ENCODE measurements at regions not wholly inside any gene's neighbourhood (a gene's known extent, or its start where the extent isn't known, plus 50 kb on each side); places are given as distances from the start of the nearest gene placed in this dataset.

DNA sequence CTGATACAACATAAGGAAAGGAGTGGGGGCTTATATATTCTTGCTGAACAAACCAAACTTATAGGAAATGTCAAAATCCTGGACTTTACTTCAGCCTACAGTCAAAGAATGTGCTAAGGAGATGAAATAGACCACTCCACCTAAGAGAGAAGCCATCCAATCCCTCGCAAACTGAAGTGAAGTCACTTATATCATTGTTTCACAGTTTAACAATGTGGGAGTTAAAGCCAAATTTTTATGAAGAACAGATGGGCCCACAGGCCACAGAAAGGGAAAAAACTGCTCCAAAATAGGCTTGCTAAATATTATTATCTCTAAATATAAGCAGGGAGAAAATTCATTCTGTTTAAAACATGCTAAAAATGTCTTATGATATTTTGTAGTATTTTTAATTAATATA, 233.3 kb downstream of the GAS1 start:
- TF ChIP-seq CTCF (IDR thresholded peaks at IDR 0.05; ENCODE audit: insufficient read depth, low read depth, low read length, missing control alignments): no peak
- no peak for DNase-seq (ENCODE audit: low read depth)

DNA sequence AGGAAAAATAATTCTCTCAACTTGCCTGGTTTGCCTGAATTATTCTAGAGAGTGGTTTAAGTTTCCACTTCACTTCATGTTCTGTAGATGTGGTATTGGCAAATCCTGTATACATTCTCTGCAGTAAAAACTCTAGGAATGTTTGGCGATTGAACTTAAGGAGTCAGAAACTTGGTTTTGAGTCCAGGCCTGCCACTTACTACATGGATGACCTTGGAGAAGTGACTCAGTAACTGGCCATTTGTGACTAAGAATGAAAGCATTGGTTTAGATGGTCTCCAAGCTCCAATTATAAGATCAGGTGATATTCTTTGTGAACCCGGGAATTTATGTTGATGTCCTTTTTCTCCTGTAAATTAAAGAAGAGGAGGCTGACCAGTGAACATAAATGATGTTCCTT, 233.8 kb downstream of the GAS1 start:
- no peak for DNase-seq (ENCODE audit: low read depth)
- no peak overlapping the region for H3K4me3 ChIP-seq (ENCODE audit: low read length)
- no peak for TF ChIP-seq CTCF (IDR thresholded peaks at IDR 0.05; ENCODE audit: insufficient read depth, low read depth, low read length, missing control alignments)

More for the DNA sequence above, 233.3 kb downstream of the GAS1 start:
- no peak overlapping the region for H3K4me3 ChIP-seq (ENCODE audit: low read length)

- TF ChIP-seq CTCF (IDR thresholded peaks at IDR 0.05; ENCODE audit: insufficient read depth, low read depth, low read length, missing control alignments): no peak
- no peak for DNase-seq (ENCODE audit: low read depth)
- no peak overlapping the region for H3K4me3 ChIP-seq (ENCODE audit: low read length)
These were observed 238.1 kb downstream of the GAS1 start for GRCh38 chr9:86708918-86709835.

- DNase-seq (ENCODE audit: low read depth): peak; percentile 10
- no peak overlapping the region for H3K4me3 ChIP-seq (ENCODE audit: low read length)
- no peak for TF ChIP-seq CTCF (IDR thresholded peaks at IDR 0.05; ENCODE audit: insufficient read depth, low read depth, low read length, missing control alignments)
These were observed 239.3 kb downstream of the GAS1 start for GRCh38 chr9:86707932-86708510.

GRCh38 chr9:86706391-86706790, 240.9 kb downstream of the GAS1 start:
- H3K4me3 ChIP-seq (ENCODE audit: low read length): no peak overlapping the region
- DNase-seq (ENCODE audit: low read depth): peak; percentile 15
- TF ChIP-seq CTCF (IDR thresholded peaks at IDR 0.05; ENCODE audit: insufficient read depth, low read depth, low read length, missing control alignments): no peak

- peak; percentile 80 for DNase-seq (ENCODE audit: low read depth)
- H3K4me3 ChIP-seq (ENCODE audit: low read length): no peak overlapping the region
- no peak for TF ChIP-seq CTCF (IDR thresholded peaks at IDR 0.05; ENCODE audit: insufficient read depth, low read depth, low read length, missing control alignments)
These were observed 241.8 kb downstream of the GAS1 start for GRCh38 chr9:86705490-86705889.

Measured in epithelial cell of esophagus (primary cell).